CD4-positive, alpha-beta T cell (primary cell): ENCODE measurements at regions not wholly inside any gene's neighbourhood (a gene's known extent, or its start where the extent isn't known, plus 50 kb on each side); places are given as distances from the start of the nearest gene placed in this dataset.

Experiments
- ATAC-seq: fragments of 200-7000 bp; cut with Tn5 transposase; one replicate; pipeline ENCODE4 v1.10.0; 2022; ENCODE audit warnings: mild to moderate bottlenecking; ENCODE audit not compliant: poor library complexity
- CTCF ChIA-PET: fragments of 350-600 bp; sonication (Branson Sonifier 250); formaldehyde crosslinking; loops from one replicate; lab custom pipeline; 2021; ENCODE audit warnings: antibody characterized with exemption, inconsistent platforms; lab: Charles Lee
- POLR2A ChIA-PET: fragments of 350-600 bp; sonication (Branson Sonifier 250); formaldehyde crosslinking; loops from one replicate; lab custom pipeline; 2021; ENCODE audit warnings: antibody characterized with exemption, inconsistent platforms; lab: Charles Lee
- DNase-seq, 14 experiments: peaks; one replicate each; pipeline ENCODE4 v3.0.0-alpha.2; 2013 to 2020; ENCODE audit warnings: mixed read lengths in 2 of 14
- H3K27ac ChIP-seq, 2 donors: one replicate each; pipeline versions ENCODE4 v1.5.1 to v1.7.0; 2013; ENCODE audit warnings: low read length in 2 of 2, low read depth in 1 of 2, mild to moderate bottlenecking in 1 of 2
- H3K27me3 ChIP-seq, 2 experiments: 1 replicate in 1 of 2; 2 replicates in 1 of 2; pipeline versions ENCODE4 v1.6.1 to v1.7.0; 2013; ENCODE audit warnings: low read length in 2 of 2, control low read depth in 1 of 2, mild to moderate bottlenecking in 1 of 2, moderate library complexity in 1 of 2; ENCODE audit not compliant: insufficient read depth in 2 of 2, control insufficient read depth in 1 of 2
- H3K36me3 ChIP-seq: one replicate; pipeline ENCODE4 v1.6.1; 2013; ENCODE audit warnings: low read length, control low read depth; ENCODE audit not compliant: insufficient read depth
- H3K4me1 ChIP-seq: one replicate; pipeline ENCODE4 v1.6.1; 2013; ENCODE audit warnings: low read length, control low read depth; ENCODE audit not compliant: insufficient read depth
- H3K4me3 ChIP-seq: one replicate; pipeline ENCODE4 v1.5.1; 2013; ENCODE audit warnings: mild to moderate bottlenecking, low read length, moderate library complexity
- H3K9me3 ChIP-seq, 2 experiments: 1 replicate in 1 of 2; 2 replicates in 1 of 2; pipeline versions ENCODE4 v1.6.1 to v1.7.0; 2013; ENCODE audit warnings: low read length in 2 of 2, mild to moderate bottlenecking in 2 of 2, control low read depth in 1 of 2, moderate library complexity in 1 of 2; ENCODE audit not compliant: control insufficient read depth in 1 of 2, insufficient read depth in 1 of 2
- H3K27ac Mint-ChIP-seq: one replicate; pipeline ENCODE4 v1.8.0; 2020; ENCODE audit warnings: mixed read lengths
- H3K27me3 Mint-ChIP-seq: one replicate; pipeline ENCODE4 v1.8.0; 2021; ENCODE audit warnings: mixed read lengths
- H3K36me3 Mint-ChIP-seq: one replicate; pipeline ENCODE4 v1.8.0; 2021; ENCODE audit warnings: low read depth, mixed read lengths
- H3K4me1 Mint-ChIP-seq: one replicate; pipeline ENCODE4 v1.8.0; 2021; ENCODE audit warnings: low read depth, mixed read lengths
- H3K4me3 Mint-ChIP-seq: one replicate; pipeline ENCODE4 v1.8.0; 2020; ENCODE audit warnings: mild to moderate bottlenecking, mixed read lengths
- H3K9me3 Mint-ChIP-seq: one replicate; pipeline ENCODE4 v1.8.0; 2020; ENCODE audit warnings: mixed read lengths
- CTCF ChIP-seq: fragments of 200-600 bp; IDR thresholded peaks from one replicate; pipeline ENCODE4 v1.8.0; 2022; ENCODE audit warnings: antibody characterized with exemption, mild to moderate bottlenecking
- intact Hi-C, 2 experiments: fragments of 100-400 bp; cut with DNase I in 1 of 2; cut with micrococcal nuclease in 1 of 2; formaldehyde crosslinking; loops; one replicate each; pipeline versions ENCODE4 v1.15.1 to v1.9.0; 2023 to 2025; cut with DNase I, micrococcal nuclease

GRCh38 chr12:25854991-25855390 is 103.5 kb upstream of the RASSF8 start:
- POLR2A ChIA-PET, result no interaction called here
- H3K4me1 Mint-ChIP-seq, result peaks cover 11% of the 10 kb centered on the region
- no peak for ATAC-seq

GRCh38 chr12:25855716-25856115 is 102.8 kb upstream of the RASSF8 start:
- no peak overlapping the region for H3K4me3 ChIP-seq
- Mint-ChIP-seq H3K4me3 (no peak overlapping the region), H3K9me3 (no peaks in the 10 kb centered on the region), H3K36me3 (no peaks in the 10 kb centered on the region), H3K4me1 (peaks cover 18% of the 10 kb centered on the region), H3K27ac (no peak overlapping the region), H3K27me3 (no peaks in the 10 kb centered on the region)
- CTCF ChIA-PET, result interaction anchor here (0.6 kb wide), 1 partner anchor 110 kb away, joined by 3 read pairs; no protein-coding TSS in a partner anchor
- H3K27ac ChIP-seq, result no peak overlapping the region
- no peak for TF ChIP-seq CTCF
- POLR2A ChIA-PET, result no interaction called here
- intact Hi-C loops, result loop anchor here in 1 of 2 experiments (1.0 kb wide), 1 partner anchor 16 kb away; no protein-coding TSS in a partner anchor
- no peaks in the 10 kb centered on the region for H3K27me3 ChIP-seq
- H3K9me3 ChIP-seq, result no peaks in the 10 kb centered on the region
- H3K36me3 ChIP-seq, result no peaks in the 10 kb centered on the region
- no peaks in the 10 kb centered on the region for H3K4me1 ChIP-seq
- ATAC-seq (no peak), DNase-seq (no peak)

More at GRCh38 chr12:25854991-25855390, 103.5 kb upstream of the RASSF8 start:
- intact Hi-C loops, result no loop called here
- CTCF ChIA-PET, result interaction anchor here (0.6 kb wide), 1 partner anchor 110 kb away, joined by 3 read pairs; no protein-coding TSS in a partner anchor
- no peak overlapping the region for H3K27ac Mint-ChIP-seq
- H3K4me3 Mint-ChIP-seq, result no peak overlapping the region
- Histone ChIP-seq H3K27ac (no peak overlapping the region), H3K27me3 (no peaks in the 10 kb centered on the region), H3K9me3 (no peaks in the 10 kb centered on the region), H3K36me3 (no peaks in the 10 kb centered on the region), H3K4me3 (no peak overlapping the region), H3K4me1 (no peaks in the 10 kb centered on the region)
- DNase-seq, result no peak
- H3K36me3 Mint-ChIP-seq, result no peaks in the 10 kb centered on the region
- H3K27me3 Mint-ChIP-seq, result no peaks in the 10 kb centered on the region
- TF ChIP-seq CTCF, result no peak
- no peaks in the 10 kb centered on the region for H3K9me3 Mint-ChIP-seq

GRCh38 chr12:25859976-25860375 is 98.5 kb upstream of the RASSF8 start:
- Histone ChIP-seq H3K4me1 (no peaks in the 10 kb centered on the region), H3K4me3 (no peak overlapping the region), H3K27ac (no peak overlapping the region), H3K9me3 (no peaks in the 10 kb centered on the region), H3K36me3 (no peaks in the 10 kb centered on the region), H3K27me3 (no peaks in the 10 kb centered on the region)
- Mint-ChIP-seq H3K36me3 (no peaks in the 10 kb centered on the region), H3K9me3 (no peaks in the 10 kb centered on the region), H3K4me1 (peaks cover 22% of the 10 kb centered on the region), H3K27me3 (no peaks in the 10 kb centered on the region), H3K27ac (peak overlapping the region; percentile 2), H3K4me3 (no peak overlapping the region)
- ATAC-seq (peak; percentile 91), DNase-seq (peak in 5 of 14 experiments; percentile 3 to 70 (median 61))
- ChIA-PET POLR2A (no interaction called here), CTCF (no interaction called here)
- intact Hi-C loops, result loop anchor here in 1 of 2 experiments (1.0 kb wide), 1 partner anchor 270 kb away; no protein-coding TSS in a partner anchor
- no peak for TF ChIP-seq CTCF
